ENCODE measurements at regions not wholly inside any gene's neighbourhood (a gene's known extent, or its start where the extent isn't known, plus 50 kb on each side); places are given as distances from the start of the nearest gene placed in this dataset.

DNA sequence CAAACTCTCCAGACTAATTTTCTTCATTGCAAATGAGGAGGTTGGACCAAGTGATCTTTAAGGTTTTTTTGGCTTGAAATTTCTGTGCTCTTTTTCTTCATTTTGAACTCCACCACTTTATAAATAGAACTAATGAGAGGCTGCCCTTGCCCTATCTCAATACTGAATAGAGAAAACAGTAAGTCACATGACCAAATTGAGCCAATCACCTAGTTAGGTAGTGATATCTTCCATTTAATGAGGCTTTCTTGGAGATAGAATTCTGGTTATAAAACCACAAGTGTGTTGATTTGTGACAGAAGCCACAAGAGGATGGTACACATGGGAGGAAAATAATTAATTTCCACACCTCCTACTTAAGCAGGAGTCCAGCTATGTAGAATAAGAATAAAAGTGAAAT, 263.4 kb upstream of the SNX7 start:
- intact Hi-C loops (cut with DNase I; ENCODE audit: low total_unique reads), result no loop called here

DNA sequence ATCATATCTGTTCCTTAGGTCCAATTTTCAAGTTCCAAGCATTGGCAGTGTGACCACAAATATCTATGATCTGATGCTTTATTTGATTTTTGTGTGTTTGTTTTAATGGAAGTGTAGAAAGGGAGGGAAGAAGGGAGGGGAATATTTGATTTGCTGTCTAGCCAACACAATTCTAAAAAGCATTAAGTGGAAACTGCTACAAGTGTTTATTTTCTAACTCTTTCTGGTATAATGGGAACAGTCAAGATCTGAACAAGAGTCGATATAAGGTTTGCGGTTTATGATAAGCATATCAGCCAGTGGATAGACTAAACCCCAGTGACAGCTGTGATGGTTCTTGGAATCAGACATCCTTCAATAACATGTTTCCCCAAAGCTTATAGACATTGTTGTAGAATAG, 267.8 kb upstream of the SNX7 start:
- TF ChIP-seq POLR2A (IDR thresholded peaks at IDR 0.05), result no peak
- TF ChIP-seq, protein P1, sequence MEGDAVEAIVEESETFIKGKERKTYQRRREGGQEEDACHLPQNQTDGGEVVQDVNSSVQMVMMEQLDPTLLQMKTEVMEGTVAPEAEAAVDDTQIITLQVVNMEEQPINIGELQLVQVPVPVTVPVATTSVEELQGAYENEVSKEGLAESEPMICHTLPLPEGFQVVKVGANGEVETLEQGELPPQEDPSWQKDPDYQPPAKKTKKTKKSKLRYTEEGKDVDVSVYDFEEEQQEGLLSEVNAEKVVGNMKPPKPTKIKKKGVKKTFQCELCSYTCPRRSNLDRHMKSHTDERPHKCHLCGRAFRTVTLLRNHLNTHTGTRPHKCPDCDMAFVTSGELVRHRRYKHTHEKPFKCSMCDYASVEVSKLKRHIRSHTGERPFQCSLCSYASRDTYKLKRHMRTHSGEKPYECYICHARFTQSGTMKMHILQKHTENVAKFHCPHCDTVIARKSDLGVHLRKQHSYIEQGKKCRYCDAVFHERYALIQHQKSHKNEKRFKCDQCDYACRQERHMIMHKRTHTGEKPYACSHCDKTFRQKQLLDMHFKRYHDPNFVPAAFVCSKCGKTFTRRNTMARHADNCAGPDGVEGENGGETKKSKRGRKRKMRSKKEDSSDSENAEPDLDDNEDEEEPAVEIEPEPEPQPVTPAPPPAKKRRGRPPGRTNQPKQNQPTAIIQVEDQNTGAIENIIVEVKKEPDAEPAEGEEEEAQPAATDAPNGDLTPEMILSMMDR (IDR thresholded peaks at IDR 0.05), result no peak
- DNase-seq (ENCODE audit: low spot score in 2 of 2), result no peak
- 90 to 94% methylated on average over 2 of the region's 2 CpGs for WGBS, 2 donors
- intact Hi-C loops (cut with DNase I; ENCODE audit: low total_unique reads), result no loop called here
- H3K4me3 ChIP-seq (ENCODE audit: low read depth, poor library complexity, severe bottlenecking), result no peak overlapping the region

More for the DNA sequence above, 263.4 kb upstream of the SNX7 start:
- H3K4me3 ChIP-seq (ENCODE audit: low read depth, poor library complexity, severe bottlenecking), result no peak overlapping the region
- TF ChIP-seq, protein P1 (IDR thresholded peaks at IDR 0.05), result no peak
- no peak for TF ChIP-seq POLR2A (IDR thresholded peaks at IDR 0.05)
- DNase-seq (ENCODE audit: low spot score in 2 of 2), result no peak

DNA sequence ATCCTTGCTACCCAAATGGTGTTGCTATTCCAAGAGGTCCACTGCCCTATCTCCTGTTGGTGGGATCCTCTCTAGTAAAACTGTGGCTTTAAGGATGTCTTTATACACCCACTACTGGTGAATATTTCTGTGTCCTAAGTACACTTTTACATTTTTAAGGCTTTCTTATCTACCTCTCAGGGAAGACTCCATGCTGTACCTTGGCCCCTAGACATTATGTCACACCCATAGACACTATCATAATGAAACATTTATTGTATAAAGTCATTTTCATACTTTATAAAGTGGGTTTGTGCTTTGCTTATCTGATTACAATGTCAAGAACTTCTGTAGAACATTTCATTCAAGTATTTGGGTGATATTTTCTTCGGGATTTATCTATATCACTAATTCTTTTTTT, 270.3 kb upstream of the SNX7 start:
- H3K4me3 ChIP-seq (ENCODE audit: low read depth, poor library complexity, severe bottlenecking), result no peak overlapping the region
- WGBS, 2 donors, result 94 to 100% methylated on average over 1 of the region's 1 CpG
- no peak for DNase-seq (ENCODE audit: low spot score in 2 of 2)
- intact Hi-C loops (cut with DNase I; ENCODE audit: low total_unique reads), result no loop called here
- TF ChIP-seq, protein P1 (IDR thresholded peaks at IDR 0.05), result no peak
- TF ChIP-seq POLR2A (IDR thresholded peaks at IDR 0.05), result no peak

DNA sequence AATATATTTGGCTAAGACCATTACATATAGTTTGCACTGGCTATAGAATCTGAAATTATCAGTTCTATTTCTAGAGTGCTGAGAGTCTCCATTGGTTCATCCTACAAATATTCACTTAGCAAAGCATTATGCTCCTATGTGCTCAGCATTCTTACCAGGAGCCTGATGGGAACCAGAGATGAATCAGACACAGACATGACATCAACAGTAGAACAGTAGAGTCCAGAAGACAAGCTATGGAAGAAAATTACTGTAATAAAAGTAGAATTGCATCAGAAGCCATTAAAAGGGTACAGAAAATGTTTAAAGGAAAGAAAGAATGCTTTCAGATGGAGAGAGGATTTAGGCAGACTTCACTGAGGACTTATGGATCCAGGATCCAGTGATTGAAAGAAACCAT, 271.7 kb upstream of the SNX7 start:
- TF ChIP-seq, protein P1 (IDR thresholded peaks at IDR 0.05), result no peak
- no peak for TF ChIP-seq POLR2A (IDR thresholded peaks at IDR 0.05)
- no peak for DNase-seq (ENCODE audit: low spot score in 2 of 2)
- no peak overlapping the region for H3K4me3 ChIP-seq (ENCODE audit: low read depth, poor library complexity, severe bottlenecking)
- intact Hi-C loops (cut with DNase I; ENCODE audit: low total_unique reads), result no loop called here

DNA sequence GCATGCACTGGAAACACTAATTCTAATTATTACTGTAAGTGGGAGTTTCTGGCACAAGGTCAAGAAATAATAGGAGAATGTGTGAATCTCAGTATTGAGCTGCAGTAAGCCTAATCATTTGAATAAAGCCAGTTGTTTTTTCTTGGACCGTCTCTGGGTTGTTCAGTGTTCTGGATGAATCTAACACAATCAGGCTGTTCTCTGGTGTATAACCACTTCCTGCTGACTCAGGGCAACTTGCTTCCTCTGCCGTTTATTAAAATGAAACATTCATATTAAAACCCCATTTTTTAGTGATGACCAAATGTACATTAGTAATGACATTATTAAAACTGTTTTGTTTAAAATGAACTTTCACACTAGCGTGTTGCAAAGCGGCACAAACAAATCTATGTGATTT, 273.1 kb upstream of the SNX7 start:
- no peak overlapping the region for H3K4me3 ChIP-seq (ENCODE audit: low read depth, poor library complexity, severe bottlenecking)
- intact Hi-C loops (cut with DNase I; ENCODE audit: low total_unique reads), result no loop called here
- WGBS, 2 donors, result 32 to 36% methylated on average over 4 of the region's 4 CpGs
- DNase-seq (ENCODE audit: low spot score in 2 of 2), result no peak
- no peak for TF ChIP-seq POLR2A (IDR thresholded peaks at IDR 0.05)
- TF ChIP-seq, protein P1 (IDR thresholded peaks at IDR 0.05), result no peak

DNA sequence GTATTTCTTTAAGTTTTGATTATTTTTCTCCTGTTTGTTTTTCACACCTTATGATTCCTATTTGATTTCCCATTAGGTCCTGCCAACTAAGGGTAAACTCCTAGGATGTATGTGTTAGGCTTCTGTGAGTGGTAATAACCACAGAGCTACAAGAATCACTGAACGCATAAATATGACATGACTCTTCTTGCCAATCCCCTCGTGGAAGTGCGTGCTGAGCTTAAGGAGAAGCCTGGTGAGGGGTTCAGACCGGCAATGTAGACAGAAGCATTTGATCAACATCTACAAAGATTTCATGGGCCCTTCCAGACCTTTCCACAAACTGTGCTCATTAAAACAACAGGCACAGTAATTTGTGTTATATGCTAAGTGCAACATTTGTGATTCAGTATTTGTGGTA, 273.8 kb upstream of the SNX7 start:
- TF ChIP-seq POLR2A (IDR thresholded peaks at IDR 0.05), result no peak

More for the DNA sequence above, 273.8 kb upstream of the SNX7 start:
- no peak overlapping the region for H3K4me3 ChIP-seq (ENCODE audit: low read depth, poor library complexity, severe bottlenecking)
- intact Hi-C loops (cut with DNase I; ENCODE audit: low total_unique reads), result no loop called here
- no peak for DNase-seq (ENCODE audit: low spot score in 2 of 2)
- WGBS, 2 donors, result 72 to 86% methylated on average over 4 of the region's 4 CpGs
